ENCODE measurements at regions not wholly inside any gene's neighbourhood (a gene's known extent, or its start where the extent isn't known, plus 50 kb on each side); places are given as distances from the start of the nearest gene placed in this dataset.

DNA sequence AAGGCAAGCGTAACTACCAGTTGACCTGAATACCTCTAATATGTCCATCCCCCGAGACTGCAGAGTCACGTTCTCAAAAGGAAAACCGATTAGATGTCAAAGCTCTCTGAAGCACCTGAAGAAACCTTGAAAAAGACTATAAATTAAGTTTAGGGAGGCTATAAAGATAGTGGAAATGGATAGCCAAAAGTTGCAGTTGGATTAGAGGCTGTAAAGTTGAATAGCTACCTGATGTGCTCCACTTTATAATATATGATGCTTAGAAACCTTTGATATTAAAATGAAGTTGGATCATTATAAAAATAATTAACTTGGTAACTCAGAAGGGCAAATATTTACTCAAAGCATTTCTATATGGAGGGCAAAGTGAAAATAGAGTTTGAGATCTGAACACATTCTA lies 506.6 kb upstream of the AGA start:
- DNase-seq (ENCODE audit: low read depth) = no peak

GRCh38 chr4:177951026-177951425 lies 508.8 kb upstream of the AGA start:
- DNase-seq (ENCODE audit: low read depth) = no peak

- DNase-seq (ENCODE audit: low read depth) = no peak
Observed at GRCh38 chr4:177952723-177953122, 510.5 kb upstream of the AGA start.

GRCh38 chr4:177957596-177958360 lies 515.5 kb upstream of the AGA start:
- no peak for DNase-seq (ENCODE audit: low read depth)

DNA sequence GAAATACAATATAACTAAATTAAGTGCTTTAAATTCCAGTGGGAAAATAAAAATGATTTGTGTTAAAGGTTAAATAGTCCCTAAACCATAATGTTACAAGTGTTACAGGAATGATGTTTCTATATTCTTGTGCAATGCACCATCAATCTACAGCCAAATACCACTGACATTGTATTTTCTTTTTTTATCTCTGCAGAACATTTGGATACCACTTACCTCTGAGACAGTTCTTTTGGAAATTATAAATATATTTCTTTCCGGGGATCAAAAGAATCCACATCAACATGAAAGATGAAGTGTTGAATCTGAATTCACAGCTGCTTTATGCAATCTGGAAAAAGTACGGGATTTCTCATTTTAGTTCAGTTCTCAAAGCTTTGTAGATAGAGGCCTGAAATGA lies 518.3 kb upstream of the AGA start:
- DNase-seq (ENCODE audit: low read depth) = no peak

DNA sequence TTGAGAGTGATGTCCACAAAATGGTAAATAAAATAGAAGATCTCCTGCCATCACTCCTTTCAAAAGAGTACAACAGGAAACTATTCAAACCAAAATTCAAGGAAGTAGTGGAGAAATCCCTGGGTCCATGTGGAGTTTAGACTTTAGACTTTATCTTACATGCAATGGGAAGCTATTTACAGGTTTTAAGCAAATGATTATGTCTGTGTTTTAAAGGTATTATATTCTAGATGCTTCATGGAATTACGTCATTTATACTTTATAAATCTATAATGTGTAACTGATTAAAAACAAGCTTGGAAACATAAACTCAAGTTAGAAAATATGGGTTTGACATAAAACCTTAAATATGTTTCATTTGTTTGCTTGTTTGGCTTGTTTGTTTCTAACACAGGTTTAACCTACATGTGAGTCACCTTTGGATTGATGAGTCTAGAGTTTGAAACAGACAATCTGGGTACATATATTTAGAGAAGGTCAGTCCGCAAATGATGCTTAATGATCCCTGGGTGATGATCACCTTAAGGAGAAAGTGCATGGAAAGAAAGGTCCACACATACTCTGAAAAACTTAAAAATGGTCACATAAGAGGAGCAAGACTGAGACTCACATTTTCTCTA lies 519.6 kb upstream of the AGA start:
- no peak for DNase-seq (ENCODE audit: low read depth)

DNA sequence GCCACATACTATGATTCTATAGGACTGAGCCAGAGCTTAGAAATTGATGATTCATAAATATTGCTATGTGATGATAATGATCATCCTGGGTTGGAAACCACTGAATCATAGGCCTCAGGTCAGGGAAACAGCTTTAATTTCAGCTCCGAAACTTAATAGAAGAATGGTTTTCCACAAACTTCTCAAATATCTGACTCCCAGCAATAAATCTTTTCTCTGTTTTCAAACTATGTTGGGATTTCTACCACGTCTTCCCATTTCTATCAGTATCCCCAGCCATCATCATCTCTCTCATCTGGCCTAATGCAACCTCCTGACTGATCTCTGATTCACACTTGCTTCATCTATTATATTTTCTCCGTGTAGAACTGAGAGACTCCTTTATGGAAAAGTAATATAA lies 521.8 kb upstream of the AGA start:
- peak; percentile 11 for DNase-seq (ENCODE audit: low read depth)

DNA sequence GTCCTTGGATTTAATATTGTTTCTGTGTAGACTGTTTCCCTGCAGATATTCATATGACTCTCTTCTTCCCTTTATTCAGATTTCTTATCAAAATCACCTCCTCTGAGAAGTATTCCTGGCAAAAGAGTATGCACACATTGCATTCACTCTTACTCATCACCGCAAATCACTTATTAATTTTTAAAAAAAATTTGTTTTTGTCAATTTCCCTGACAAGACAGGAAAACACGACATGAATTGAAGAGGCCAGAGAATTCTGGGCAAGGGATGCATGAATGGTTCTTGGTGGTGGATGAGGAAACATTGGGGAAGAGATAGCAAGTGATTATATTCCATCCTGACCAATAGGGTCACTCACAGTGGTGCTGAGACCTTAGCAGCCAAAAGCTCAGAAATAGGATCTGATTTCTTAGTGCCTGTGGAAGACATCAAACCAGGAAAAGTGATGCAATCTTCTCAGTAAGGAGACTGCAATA lies 522.5 kb upstream of the AGA start:
- DNase-seq (ENCODE audit: low read depth) = peak; percentile 2

- DNase-seq (ENCODE audit: low read depth) = no peak
Observed at GRCh38 chr4:177967328-177967727, 525.1 kb upstream of the AGA start.

- DNase-seq (ENCODE audit: low read depth) = no peak
Observed at GRCh38 chr4:177968817-177969442, 526.7 kb upstream of the AGA start.

GRCh38 chr4:177974461-177974860 lies 532.2 kb upstream of the AGA start:
- no peak for DNase-seq (ENCODE audit: low read depth)

GRCh38 chr4:177975315-177975987 lies 533.2 kb upstream of the AGA start:
- DNase-seq (ENCODE audit: low read depth) = no peak

DNA sequence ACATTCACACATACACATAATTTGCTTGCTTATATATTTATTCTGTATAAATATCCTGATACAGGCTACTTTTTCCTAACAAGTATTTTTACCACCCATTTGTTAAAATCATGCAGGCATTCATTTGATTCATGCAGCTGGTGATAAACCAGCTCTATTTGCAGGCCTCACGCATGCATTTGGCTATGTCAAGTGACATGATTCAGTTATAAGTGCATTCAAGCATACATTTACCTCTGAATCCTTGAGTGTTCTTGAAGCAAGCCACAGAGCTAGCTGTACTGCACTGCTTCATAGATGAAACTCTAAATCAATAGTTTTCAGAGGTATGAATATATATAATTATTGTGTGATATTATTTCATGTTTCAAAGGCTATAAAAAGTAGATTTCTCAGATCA lies 544.0 kb upstream of the AGA start:
- no peak for DNase-seq (ENCODE audit: low read depth)

DNA sequence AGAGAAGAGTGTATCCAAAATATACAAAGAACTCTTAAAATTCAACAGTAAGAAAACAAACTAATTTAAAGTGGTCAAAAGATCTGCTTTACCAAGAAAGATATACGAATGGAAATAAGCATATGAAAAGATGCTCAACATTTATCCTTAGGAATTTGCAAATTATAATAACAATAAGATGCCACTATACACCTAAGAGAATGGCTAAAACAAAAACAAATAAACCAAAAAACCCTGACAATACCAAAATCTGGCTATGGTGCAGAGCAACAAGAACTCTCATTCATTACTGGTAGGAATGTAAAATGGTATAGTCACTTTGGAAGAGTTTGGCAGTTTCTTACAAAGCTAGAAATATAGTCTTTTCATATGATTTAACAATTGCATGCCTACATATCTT lies 545.7 kb upstream of the AGA start:
- DNase-seq (ENCODE audit: low read depth) = no peak

- no peak for DNase-seq (ENCODE audit: low read depth)
Observed at GRCh38 chr4:177989503-177990201, 547.4 kb upstream of the AGA start.

DNA sequence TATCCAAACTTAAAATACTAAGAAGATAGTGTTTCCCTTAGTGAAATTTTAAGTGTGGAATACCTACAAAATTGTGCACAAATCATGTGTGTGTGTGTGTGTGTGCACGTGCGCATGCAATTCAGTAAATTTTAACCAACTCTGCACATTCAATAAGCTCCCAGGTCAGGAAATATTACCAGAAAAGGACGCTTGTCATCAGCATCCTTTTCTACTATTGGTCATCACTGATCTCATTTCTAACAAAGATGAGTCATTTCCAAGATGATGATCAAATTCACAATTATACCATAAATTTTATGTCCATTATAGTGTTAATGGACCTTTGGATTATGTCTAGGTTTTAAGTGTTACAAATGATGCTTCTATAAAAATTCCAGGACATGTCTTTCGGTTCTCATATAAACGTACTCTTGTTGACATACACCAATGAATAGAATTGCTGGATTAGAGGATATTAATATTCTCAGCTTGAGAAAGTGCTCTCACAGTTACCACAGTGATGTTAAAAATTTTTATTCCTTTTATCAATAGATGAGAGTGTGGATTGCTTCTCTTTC lies 560.9 kb upstream of the AGA start:
- no peak for DNase-seq (ENCODE audit: low read depth)

GRCh38 chr4:178010596-178010995 lies 568.4 kb upstream of the AGA start:
- DNase-seq (ENCODE audit: low read depth) = no peak

GRCh38 chr4:178015046-178015445 lies 572.8 kb upstream of the AGA start:
- DNase-seq (ENCODE audit: low read depth) = peak; percentile 2

DNA sequence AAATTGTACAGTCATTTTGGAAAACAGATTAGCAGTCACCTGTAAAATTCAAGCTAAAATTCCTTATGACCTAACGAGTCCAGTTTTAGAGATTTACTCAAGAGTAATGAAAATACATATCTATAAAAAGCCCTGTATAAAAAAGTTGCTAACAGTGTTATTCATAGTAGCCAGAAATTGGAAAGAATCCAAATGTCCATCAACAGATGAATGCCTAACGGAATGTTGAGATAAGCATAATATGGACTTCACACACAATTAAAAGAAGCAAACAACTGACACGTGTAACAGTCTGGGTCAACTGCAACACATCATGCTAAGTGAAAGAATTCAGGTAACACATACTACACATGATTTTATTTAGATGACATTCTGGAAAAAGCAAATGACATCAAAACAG lies 584.8 kb upstream of the AGA start:
- DNase-seq (ENCODE audit: low read depth) = no peak

DNA sequence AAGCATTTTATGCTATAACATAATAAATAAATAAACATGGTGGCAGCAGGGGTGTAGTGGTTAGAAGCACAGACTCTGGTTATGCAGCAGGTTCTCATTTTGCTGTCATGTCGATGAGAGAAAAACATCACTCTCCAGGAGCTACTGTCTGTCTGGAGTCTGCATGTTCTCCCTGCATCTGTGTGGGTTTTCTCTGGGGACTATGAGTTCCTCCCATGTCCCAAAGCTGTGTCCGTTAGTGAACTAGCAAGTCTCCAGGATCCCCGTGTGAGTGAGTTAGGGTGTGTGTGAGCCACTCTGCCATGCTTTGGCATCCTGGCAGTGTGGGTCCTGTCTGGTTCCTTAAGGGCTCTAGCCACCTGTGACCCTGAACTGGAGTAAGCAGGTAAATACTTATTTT lies 585.6 kb upstream of the AGA start:
- no peak for DNase-seq (ENCODE audit: low read depth)

DNA sequence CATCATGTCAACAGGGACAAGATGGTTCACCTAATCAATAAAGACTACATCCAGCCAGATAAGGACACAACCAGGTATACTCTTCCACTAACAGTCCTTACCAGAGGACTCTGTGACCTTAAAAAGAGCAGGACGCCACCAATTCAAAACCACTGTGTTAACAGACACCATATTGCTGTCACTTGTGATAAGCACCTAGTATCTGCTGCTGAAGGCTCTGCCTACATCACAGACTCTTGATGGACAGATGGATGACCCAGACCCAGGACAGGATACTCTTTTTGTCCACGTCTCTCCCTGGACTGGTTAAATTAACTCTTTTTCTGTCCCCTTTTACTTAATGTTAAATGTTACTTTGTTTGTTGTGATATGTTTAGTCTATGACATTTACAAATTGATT lies 586.2 kb upstream of the AGA start:
- DNase-seq (ENCODE audit: low read depth) = no peak

Data from RPMI7951 (cell line).